ENCODE measurements at regions not wholly inside any gene's neighbourhood (a gene's known extent, or its start where the extent isn't known, plus 50 kb on each side); places are given as distances from the start of the nearest gene placed in this dataset.

- Mint-ChIP-seq H3K9me3 (no peaks in the 10 kb centered on the region), H3K36me3 (no peaks in the 10 kb centered on the region), H3K27ac (no peak overlapping the region), H3K4me1 (peaks cover 10% of the 10 kb centered on the region), H3K27me3 (ENCODE audit: low read depth) (no peaks in the 10 kb centered on the region), H3K4me3 (no peak overlapping the region)
- no peak for DNase-seq (ENCODE audit: low spot score in 2 of 2, unreplicated experiment in 2 of 2)
- TF ChIP-seq, protein P1, sequence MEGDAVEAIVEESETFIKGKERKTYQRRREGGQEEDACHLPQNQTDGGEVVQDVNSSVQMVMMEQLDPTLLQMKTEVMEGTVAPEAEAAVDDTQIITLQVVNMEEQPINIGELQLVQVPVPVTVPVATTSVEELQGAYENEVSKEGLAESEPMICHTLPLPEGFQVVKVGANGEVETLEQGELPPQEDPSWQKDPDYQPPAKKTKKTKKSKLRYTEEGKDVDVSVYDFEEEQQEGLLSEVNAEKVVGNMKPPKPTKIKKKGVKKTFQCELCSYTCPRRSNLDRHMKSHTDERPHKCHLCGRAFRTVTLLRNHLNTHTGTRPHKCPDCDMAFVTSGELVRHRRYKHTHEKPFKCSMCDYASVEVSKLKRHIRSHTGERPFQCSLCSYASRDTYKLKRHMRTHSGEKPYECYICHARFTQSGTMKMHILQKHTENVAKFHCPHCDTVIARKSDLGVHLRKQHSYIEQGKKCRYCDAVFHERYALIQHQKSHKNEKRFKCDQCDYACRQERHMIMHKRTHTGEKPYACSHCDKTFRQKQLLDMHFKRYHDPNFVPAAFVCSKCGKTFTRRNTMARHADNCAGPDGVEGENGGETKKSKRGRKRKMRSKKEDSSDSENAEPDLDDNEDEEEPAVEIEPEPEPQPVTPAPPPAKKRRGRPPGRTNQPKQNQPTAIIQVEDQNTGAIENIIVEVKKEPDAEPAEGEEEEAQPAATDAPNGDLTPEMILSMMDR (IDR thresholded peaks at IDR 0.05; ENCODE audit: unreplicated experiment) = no peak
Measured at GRCh38 chr5:63154476-63155309, 576.1 kb downstream of the LRRC70 start.

- no peak overlapping the region for H3K27ac Mint-ChIP-seq
- H3K4me1 Mint-ChIP-seq = peaks cover 10% of the 10 kb centered on the region
- no peaks in the 10 kb centered on the region for H3K36me3 Mint-ChIP-seq
- no peaks in the 10 kb centered on the region for H3K27me3 Mint-ChIP-seq (ENCODE audit: low read depth)
- TF ChIP-seq, protein P1 (IDR thresholded peaks at IDR 0.05; ENCODE audit: unreplicated experiment) = no peak
- no peak overlapping the region for H3K4me3 Mint-ChIP-seq
- no peaks in the 10 kb centered on the region for H3K9me3 Mint-ChIP-seq
- DNase-seq (ENCODE audit: low spot score in 2 of 2, unreplicated experiment in 2 of 2) = no peak
Measured at GRCh38 chr5:63152871-63153270, 574.3 kb downstream of the LRRC70 start.

GRCh38 chr5:63145167-63145566 is 566.5 kb downstream of the LRRC70 start:
- TF ChIP-seq, protein P1 (IDR thresholded peaks at IDR 0.05; ENCODE audit: unreplicated experiment) = no peak
- Mint-ChIP-seq H3K9me3 (no peaks in the 10 kb centered on the region), H3K36me3 (no peaks in the 10 kb centered on the region), H3K4me1 (no peaks in the 10 kb centered on the region), H3K27ac (no peak overlapping the region), H3K27me3 (ENCODE audit: low read depth) (no peaks in the 10 kb centered on the region), H3K4me3 (no peak overlapping the region)
- DNase-seq (ENCODE audit: low spot score in 2 of 2, unreplicated experiment in 2 of 2) = no peak

DNA sequence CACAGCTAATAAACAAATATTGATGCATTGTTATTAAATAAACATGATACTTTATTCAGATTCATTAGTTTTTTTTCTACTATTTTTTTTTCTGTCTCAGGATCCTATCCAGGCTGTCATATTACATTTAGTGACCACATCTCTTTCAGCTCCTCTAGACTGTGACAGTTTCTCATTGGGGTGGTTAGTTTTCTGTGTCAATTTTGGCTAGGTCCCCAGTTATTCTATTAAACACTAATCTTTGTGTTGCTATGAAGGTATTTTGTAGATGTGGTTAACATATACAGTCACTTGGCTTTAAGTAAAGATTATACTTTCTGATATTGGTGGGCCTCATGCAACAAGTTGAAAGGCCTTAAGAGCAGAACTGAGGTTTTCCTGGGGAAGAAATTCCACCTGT is 563.0 kb downstream of the LRRC70 start:
- TF ChIP-seq, protein P1 (IDR thresholded peaks at IDR 0.05; ENCODE audit: unreplicated experiment) = no peak
- H3K4me1 Mint-ChIP-seq = no peaks in the 10 kb centered on the region
- H3K9me3 Mint-ChIP-seq = no peaks in the 10 kb centered on the region
- no peaks in the 10 kb centered on the region for H3K27me3 Mint-ChIP-seq (ENCODE audit: low read depth)
- H3K27ac Mint-ChIP-seq = no peak overlapping the region
- no peak for DNase-seq (ENCODE audit: low spot score in 2 of 2, unreplicated experiment in 2 of 2)
- no peaks in the 10 kb centered on the region for H3K36me3 Mint-ChIP-seq
- H3K4me3 Mint-ChIP-seq = no peak overlapping the region

DNA sequence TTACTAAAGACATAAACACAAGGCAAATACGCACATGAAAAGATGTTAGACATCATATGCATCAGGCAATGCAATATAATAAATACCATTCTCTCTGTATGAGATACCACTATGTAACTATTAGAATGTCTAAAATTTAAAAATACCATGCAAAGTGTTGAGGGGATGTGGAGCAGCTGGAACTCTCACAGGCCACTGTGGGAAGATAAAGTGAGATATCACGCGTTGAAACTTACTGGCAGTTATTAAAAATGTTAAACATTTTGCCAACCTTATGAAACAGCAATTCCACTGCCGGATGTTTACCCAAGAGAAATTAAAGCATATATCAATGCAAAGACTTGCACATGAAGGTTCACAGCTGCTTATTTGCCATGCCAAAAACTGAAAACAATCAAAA is 556.7 kb downstream of the LRRC70 start:
- no peaks in the 10 kb centered on the region for H3K36me3 Mint-ChIP-seq
- H3K27ac Mint-ChIP-seq = no peak overlapping the region
- H3K4me1 Mint-ChIP-seq = no peaks in the 10 kb centered on the region
- no peak overlapping the region for H3K4me3 Mint-ChIP-seq
- no peaks in the 10 kb centered on the region for H3K27me3 Mint-ChIP-seq (ENCODE audit: low read depth)
- no peak for DNase-seq (ENCODE audit: low spot score in 2 of 2, unreplicated experiment in 2 of 2)
- TF ChIP-seq, protein P1 (IDR thresholded peaks at IDR 0.05; ENCODE audit: unreplicated experiment) = no peak
- no peaks in the 10 kb centered on the region for H3K9me3 Mint-ChIP-seq
